KMS-11 (cell line): ENCODE measurements at regions not wholly inside any gene's neighbourhood (a gene's known extent, or its start where the extent isn't known, plus 50 kb on each side); places are given as distances from the start of the nearest gene placed in this dataset.

ENCODE experiments used
- H2AFZ ChIP-seq: fragments of 200-600 bp; sonication (generic); 2 replicates; pipeline ENCODE4 v1.6.1; 2016; ENCODE audit warnings: antibody characterized with exemption, mixed run types, low read depth
- H3K27ac ChIP-seq: fragments of 200-600 bp; sonication (generic); 2 replicates; pipeline ENCODE4 v1.6.1; 2016; ENCODE audit warnings: mild to moderate bottlenecking, mixed run types
- H3K27me3 ChIP-seq: fragments of 200-600 bp; sonication (generic); 2 replicates; pipeline ENCODE4 v1.6.1; 2017; ENCODE audit warnings: mild to moderate bottlenecking, low read depth, mixed run types, moderate library complexity; ENCODE audit not compliant: insufficient read depth
- H3K36me3 ChIP-seq: fragments of 200-600 bp; sonication (generic); 2 replicates; pipeline ENCODE4 v1.6.1; 2017; ENCODE audit warnings: mild to moderate bottlenecking, mixed run types; ENCODE audit not compliant: insufficient read depth
- H3K4me1 ChIP-seq: fragments of 200-600 bp; sonication (generic); 2 replicates; pipeline ENCODE4 v1.6.1; 2016; ENCODE audit warnings: mild to moderate bottlenecking, low read depth, mixed run types; ENCODE audit not compliant: poor library complexity, severe bottlenecking
- H3K4me2 ChIP-seq: fragments of 200-600 bp; sonication (generic); 2 replicates; pipeline ENCODE4 v1.7.0; 2016; ENCODE audit warnings: mild to moderate bottlenecking, mixed run types
- H3K4me3 ChIP-seq: fragments of 200-600 bp; sonication (generic); IDR thresholded peaks from 2 replicates; pipeline ENCODE4 v1.6.1; 2017; ENCODE audit warnings: low read depth, low read length, mixed read lengths; ENCODE audit not compliant: insufficient read depth
- H3K79me2 ChIP-seq: fragments of 200-600 bp; sonication (generic); 2 replicates; pipeline ENCODE4 v1.6.1; 2016; ENCODE audit warnings: low read depth, mixed run types; ENCODE audit not compliant: insufficient read depth
- H3K9ac ChIP-seq: fragments of 200-600 bp; sonication (generic); 2 replicates; pipeline ENCODE4 v1.6.1; 2016; ENCODE audit warnings: mild to moderate bottlenecking, mixed run types
- H4K20me1 ChIP-seq: fragments of 200-600 bp; sonication (generic); 2 replicates; pipeline ENCODE4 v1.6.1; 2016; ENCODE audit warnings: mild to moderate bottlenecking, mixed run types; ENCODE audit not compliant: insufficient read depth
- CTCF ChIP-seq: fragments of 200-600 bp; sonication (generic); conservative IDR thresholded peaks from 2 replicates; pipeline ENCODE4 v1.6.1; 2017; ENCODE audit warnings: low read depth, mild to moderate bottlenecking, antibody characterized with exemption, low read length, moderate library complexity, mixed read lengths

DNA sequence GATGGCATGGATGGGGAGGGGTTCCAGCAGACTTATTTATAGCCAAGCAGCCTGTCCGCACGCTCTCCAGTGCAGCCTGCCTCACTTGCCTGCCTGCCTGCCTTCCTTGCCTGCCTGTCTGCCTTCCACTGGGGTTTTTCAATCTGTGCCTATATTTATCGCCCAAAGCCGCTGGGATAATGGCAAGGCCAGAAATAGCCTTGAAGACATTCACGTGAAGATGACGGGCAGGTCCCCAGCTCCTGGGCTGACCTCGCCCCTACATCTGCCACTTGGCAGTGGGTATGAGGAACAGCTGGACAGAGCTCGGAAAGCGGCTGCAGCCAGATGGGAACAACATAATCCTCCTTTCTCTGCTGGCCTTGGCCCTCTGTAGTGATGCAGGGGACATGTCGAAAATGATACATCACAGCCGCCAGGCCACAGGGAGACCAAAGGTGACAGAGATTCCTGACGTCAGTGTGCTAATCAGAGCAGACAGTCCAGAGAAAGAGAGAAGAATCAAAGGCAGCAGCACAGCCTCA, 53.3 kb downstream of the PITPNM2 start:
- Histone ChIP-seq H2AFZ (no peak overlapping the region), H3K27ac (no peak overlapping the region), H3K27me3 (no peaks in the 10 kb centered on the region), H3K36me3 (no peaks in the 10 kb centered on the region), H3K4me1 (no peaks in the 10 kb centered on the region), H3K9ac (no peak overlapping the region), H3K4me2 (no peak overlapping the region), H3K79me2 (no peaks in the 10 kb centered on the region), H3K4me3 (no peak overlapping the region), H4K20me1 (no peaks in the 10 kb centered on the region)
- no peak for TF ChIP-seq CTCF

DNA sequence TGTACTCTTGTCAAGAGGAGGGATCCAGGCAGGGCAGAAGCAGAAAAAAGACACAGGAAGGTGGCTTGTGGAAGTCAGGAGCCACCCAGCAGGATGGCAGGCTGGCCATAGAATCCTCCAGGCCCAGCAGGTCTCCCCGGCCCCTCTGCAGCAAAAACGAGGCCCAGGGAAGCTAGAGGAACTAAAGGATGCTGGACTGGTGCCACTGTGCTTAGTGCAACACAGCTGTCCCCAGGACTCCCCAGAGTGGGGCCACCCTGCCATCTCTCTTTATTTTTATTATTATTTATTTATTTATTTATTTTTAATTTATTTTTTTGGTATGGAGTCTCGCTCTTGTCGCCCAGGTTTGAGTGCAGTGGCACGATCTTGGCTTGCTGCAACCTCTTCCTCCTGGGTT, 54.1 kb downstream of the PITPNM2 start:
- no peak for TF ChIP-seq CTCF
- H2AFZ ChIP-seq = no peak overlapping the region
- H3K4me2 ChIP-seq = no peak overlapping the region
- no peak overlapping the region for H3K4me3 ChIP-seq
- no peaks in the 10 kb centered on the region for H3K4me1 ChIP-seq
- no peaks in the 10 kb centered on the region for H3K27me3 ChIP-seq
- H3K27ac ChIP-seq = no peak overlapping the region
- H3K36me3 ChIP-seq = no peaks in the 10 kb centered on the region
- H3K9ac ChIP-seq = no peak overlapping the region
- H4K20me1 ChIP-seq = no peaks in the 10 kb centered on the region
- H3K79me2 ChIP-seq = no peaks in the 10 kb centered on the region

DNA sequence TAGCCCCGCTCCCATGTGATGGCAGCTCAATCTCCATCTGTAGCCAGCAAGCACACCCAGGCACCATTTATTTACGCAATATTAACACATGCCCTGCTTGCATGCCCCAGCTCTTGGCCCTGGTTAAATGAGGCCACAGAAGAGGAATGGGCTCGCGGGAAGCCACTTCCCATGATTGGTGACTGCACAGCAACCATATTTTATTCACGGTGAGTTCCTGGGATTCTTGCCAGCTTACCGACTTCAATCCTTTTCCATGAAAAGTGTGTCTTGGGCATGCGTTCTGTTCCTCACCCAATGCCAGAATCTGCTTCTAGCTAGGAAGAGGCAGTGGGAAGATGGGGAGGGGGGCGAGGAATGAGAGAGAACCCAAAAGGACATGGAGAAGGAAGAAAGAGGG, 54.7 kb downstream of the PITPNM2 start:
- TF ChIP-seq CTCF = no peak
- H3K36me3 ChIP-seq = no peaks in the 10 kb centered on the region
- no peak overlapping the region for H2AFZ ChIP-seq
- H3K9ac ChIP-seq = no peak overlapping the region
- no peak overlapping the region for H3K4me3 ChIP-seq
- no peaks in the 10 kb centered on the region for H4K20me1 ChIP-seq
- H3K79me2 ChIP-seq = no peaks in the 10 kb centered on the region
- no peaks in the 10 kb centered on the region for H3K27me3 ChIP-seq
- H3K27ac ChIP-seq = no peak overlapping the region
- no peaks in the 10 kb centered on the region for H3K4me1 ChIP-seq
- H3K4me2 ChIP-seq = no peak overlapping the region

GRCh38 chr12:123095078-123095881, 55.6 kb downstream of the PITPNM2 start:
- no peaks in the 10 kb centered on the region for H3K27me3 ChIP-seq
- no peak overlapping the region for H3K4me2 ChIP-seq
- no peak overlapping the region for H3K9ac ChIP-seq
- no peak for TF ChIP-seq CTCF
- H2AFZ ChIP-seq = no peak overlapping the region
- H3K4me1 ChIP-seq = no peaks in the 10 kb centered on the region
- H3K27ac ChIP-seq = no peak overlapping the region
- H4K20me1 ChIP-seq = no peaks in the 10 kb centered on the region
- H3K36me3 ChIP-seq = no peaks in the 10 kb centered on the region
- H3K79me2 ChIP-seq = no peaks in the 10 kb centered on the region
- H3K4me3 ChIP-seq = no peak overlapping the region
